ENCODE measurements at regions not wholly inside any gene's neighbourhood (a gene's known extent, or its start where the extent isn't known, plus 50 kb on each side); places are given as distances from the start of the nearest gene placed in this dataset.
"Not testable (repeated sequence)": the region's sequence is repeated elsewhere in the genome, so short reads cannot be mapped to it uniquely, and the experiment has no call there.

GRCh38 chr13:79880818-79881217 lies 399.9 kb downstream of the NDFIP2 start:
- no peak for DNase-seq (ENCODE audit: low read depth, low spot score)

- DNase-seq (ENCODE audit: low read depth, low spot score) = no peak
These were observed 393.7 kb downstream of the NDFIP2 start for GRCh38 chr13:79874396-79875360.

GRCh38 chr13:79871594-79871993 lies 390.6 kb downstream of the NDFIP2 start:
- DNase-seq (ENCODE audit: low read depth, low spot score) = no peak

GRCh38 chr13:79870766-79871165 lies 389.8 kb downstream of the NDFIP2 start:
- DNase-seq (ENCODE audit: low read depth, low spot score) = no peak

- no peak for DNase-seq (ENCODE audit: low read depth, low spot score)
These were observed 389.2 kb downstream of the NDFIP2 start for GRCh38 chr13:79870123-79870522.

- peak; percentile 20 for DNase-seq (ENCODE audit: low read depth, low spot score)
These were observed 388.4 kb downstream of the NDFIP2 start for GRCh38 chr13:79869326-79869725.

GRCh38 chr13:79867254-79867653 lies 386.3 kb downstream of the NDFIP2 start:
- DNase-seq (ENCODE audit: low read depth, low spot score) = no peak

GRCh38 chr13:79866436-79866835 lies 385.5 kb downstream of the NDFIP2 start:
- DNase-seq (ENCODE audit: low read depth, low spot score) = no peak

- no peak for DNase-seq (ENCODE audit: low read depth, low spot score)
These were observed 381.6 kb downstream of the NDFIP2 start for GRCh38 chr13:79862515-79862914.

- no peak for DNase-seq (ENCODE audit: low read depth, low spot score)
These were observed 380.8 kb downstream of the NDFIP2 start for GRCh38 chr13:79861731-79862130.

GRCh38 chr13:79860791-79861190 lies 379.8 kb downstream of the NDFIP2 start:
- no peak for DNase-seq (ENCODE audit: low read depth, low spot score)

- DNase-seq (ENCODE audit: low read depth, low spot score) = no peak
These were observed 378.8 kb downstream of the NDFIP2 start for GRCh38 chr13:79859756-79860155.

- no peak for DNase-seq (ENCODE audit: low read depth, low spot score)
These were observed 372.3 kb downstream of the NDFIP2 start for GRCh38 chr13:79853251-79853650.

- DNase-seq (ENCODE audit: low read depth, low spot score) = no peak
These were observed 370.4 kb downstream of the NDFIP2 start for GRCh38 chr13:79851318-79851717.

- DNase-seq (ENCODE audit: low read depth, low spot score) = no peak
These were observed 367.1 kb downstream of the NDFIP2 start for GRCh38 chr13:79847882-79848592.

GRCh38 chr13:79846386-79846785 lies 365.4 kb downstream of the NDFIP2 start:
- no peak for DNase-seq (ENCODE audit: low read depth, low spot score)

- DNase-seq (ENCODE audit: low read depth, low spot score) = no peak
These were observed 356.9 kb downstream of the NDFIP2 start for GRCh38 chr13:79837741-79838450.

- DNase-seq (ENCODE audit: low read depth, low spot score) = not testable (repeated sequence)
These were observed 355.2 kb downstream of the NDFIP2 start for GRCh38 chr13:79836121-79836520.

- DNase-seq (ENCODE audit: low read depth, low spot score) = no peak
These were observed 353.9 kb downstream of the NDFIP2 start for GRCh38 chr13:79834876-79835275.

GRCh38 chr13:79833991-79834390 lies 353.0 kb downstream of the NDFIP2 start:
- DNase-seq (ENCODE audit: low read depth, low spot score) = no peak

GRCh38 chr13:79831556-79831955 lies 350.6 kb downstream of the NDFIP2 start:
- DNase-seq (ENCODE audit: low read depth, low spot score) = no peak

GRCh38 chr13:79830945-79831344 lies 350.0 kb downstream of the NDFIP2 start:
- DNase-seq (ENCODE audit: low read depth, low spot score) = no peak
